ENCODE measurements at regions not wholly inside any gene's neighbourhood (a gene's known extent, or its start where the extent isn't known, plus 50 kb on each side); places are given as distances from the start of the nearest gene placed in this dataset.

DNA sequence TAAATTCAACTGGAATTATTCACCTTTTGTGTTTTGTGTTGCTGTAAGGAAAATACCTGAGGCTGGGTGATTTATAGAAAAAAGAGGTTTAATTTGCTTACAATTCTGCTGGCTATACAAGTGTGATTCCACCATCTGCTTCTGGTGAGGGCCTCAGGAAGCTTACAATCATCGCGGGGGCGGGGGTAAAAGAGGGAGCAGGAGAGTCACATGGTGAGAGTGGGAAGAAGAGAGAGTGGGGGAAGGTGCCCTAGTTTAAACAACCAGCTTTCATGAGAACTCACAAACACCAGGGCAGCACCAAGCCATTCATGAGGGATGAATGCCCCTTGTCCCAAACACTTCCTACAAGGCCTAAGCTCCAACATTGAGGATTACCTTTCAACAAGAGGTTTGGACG is 760.7 kb upstream of the PCDH9 start:
- TF ChIP-seq POLR2A (IDR thresholded peaks at IDR 0.05), result no peak
- TF ChIP-seq, protein P1, sequence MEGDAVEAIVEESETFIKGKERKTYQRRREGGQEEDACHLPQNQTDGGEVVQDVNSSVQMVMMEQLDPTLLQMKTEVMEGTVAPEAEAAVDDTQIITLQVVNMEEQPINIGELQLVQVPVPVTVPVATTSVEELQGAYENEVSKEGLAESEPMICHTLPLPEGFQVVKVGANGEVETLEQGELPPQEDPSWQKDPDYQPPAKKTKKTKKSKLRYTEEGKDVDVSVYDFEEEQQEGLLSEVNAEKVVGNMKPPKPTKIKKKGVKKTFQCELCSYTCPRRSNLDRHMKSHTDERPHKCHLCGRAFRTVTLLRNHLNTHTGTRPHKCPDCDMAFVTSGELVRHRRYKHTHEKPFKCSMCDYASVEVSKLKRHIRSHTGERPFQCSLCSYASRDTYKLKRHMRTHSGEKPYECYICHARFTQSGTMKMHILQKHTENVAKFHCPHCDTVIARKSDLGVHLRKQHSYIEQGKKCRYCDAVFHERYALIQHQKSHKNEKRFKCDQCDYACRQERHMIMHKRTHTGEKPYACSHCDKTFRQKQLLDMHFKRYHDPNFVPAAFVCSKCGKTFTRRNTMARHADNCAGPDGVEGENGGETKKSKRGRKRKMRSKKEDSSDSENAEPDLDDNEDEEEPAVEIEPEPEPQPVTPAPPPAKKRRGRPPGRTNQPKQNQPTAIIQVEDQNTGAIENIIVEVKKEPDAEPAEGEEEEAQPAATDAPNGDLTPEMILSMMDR (IDR thresholded peaks at IDR 0.05), result no peak
